ENCODE measurements at regions not wholly inside any gene's neighbourhood (a gene's known extent, or its start where the extent isn't known, plus 50 kb on each side); places are given as distances from the start of the nearest gene placed in this dataset.
"Not testable (repeated sequence)": the region's sequence is repeated elsewhere in the genome, so short reads cannot be mapped to it uniquely, and the experiment has no call there.

- no peak overlapping the region for H3K27ac ChIP-seq (ENCODE audit: low read length)
- H3K27me3 ChIP-seq (ENCODE audit: control insufficient read depth in 1 of 2, insufficient read depth in 2 of 2, low read length in 2 of 2) = peaks cover 0 to 6% of the 10 kb centered on the region in 2 donors
- no peaks in the 10 kb centered on the region for H3K36me3 ChIP-seq (ENCODE audit: control insufficient read depth in 2 of 2, insufficient read depth in 2 of 2, low read length in 2 of 2)
- no peak overlapping the region for H3K4me3 ChIP-seq (ENCODE audit: low read length in 2 of 2)
- no peaks in the 10 kb centered on the region for H3K4me1 ChIP-seq (ENCODE audit: control insufficient read depth, insufficient read depth, low read length)
- H3K9ac ChIP-seq (ENCODE audit: low read length in 2 of 2) = no peak overlapping the region
- H3K9me3 ChIP-seq (ENCODE audit: control insufficient read depth in 2 of 2, low read length in 2 of 2) = no peaks in the 10 kb centered on the region
Measured at GRCh38 chr9:34797367-34797766, 87.4 kb upstream of the CCL21 start.

- Histone ChIP-seq H3K4me3 (ENCODE audit: low read length in 2 of 2) (no peak overlapping the region), H3K4me1 (ENCODE audit: control insufficient read depth, insufficient read depth, low read length) (no peaks in the 10 kb centered on the region), H3K9ac (ENCODE audit: low read length in 2 of 2) (no peak overlapping the region), H3K27me3 (ENCODE audit: control insufficient read depth in 1 of 2, insufficient read depth in 2 of 2, low read length in 2 of 2) (peaks cover 0 to 6% of the 10 kb centered on the region in 2 donors), H3K36me3 (ENCODE audit: control insufficient read depth in 2 of 2, insufficient read depth in 2 of 2, low read length in 2 of 2) (no peaks in the 10 kb centered on the region), H3K9me3 (ENCODE audit: control insufficient read depth in 2 of 2, low read length in 2 of 2) (no peaks in the 10 kb centered on the region), H3K27ac (ENCODE audit: low read length) (no peak overlapping the region)
Measured at GRCh38 chr9:34796924-34797323, 87.0 kb upstream of the CCL21 start.

GRCh38 chr9:34793428-34793827 lies 83.5 kb upstream of the CCL21 start:
- no peaks in the 10 kb centered on the region for H3K36me3 ChIP-seq (ENCODE audit: control insufficient read depth in 2 of 2, insufficient read depth in 2 of 2, low read length in 2 of 2)
- peaks cover under 1 to 6% of the 10 kb centered on the region in 2 donors for H3K27me3 ChIP-seq (ENCODE audit: control insufficient read depth in 1 of 2, insufficient read depth in 2 of 2, low read length in 2 of 2)
- H3K27ac ChIP-seq (ENCODE audit: low read length) = no peak overlapping the region
- no peak overlapping the region for H3K4me3 ChIP-seq (ENCODE audit: low read length in 2 of 2)
- no peaks in the 10 kb centered on the region for H3K9me3 ChIP-seq (ENCODE audit: control insufficient read depth in 2 of 2, low read length in 2 of 2)
- no peak overlapping the region for H3K9ac ChIP-seq (ENCODE audit: low read length in 2 of 2)
- H3K4me1 ChIP-seq (ENCODE audit: control insufficient read depth, insufficient read depth, low read length) = no peaks in the 10 kb centered on the region

GRCh38 chr9:34783951-34784487 lies 74.1 kb upstream of the CCL21 start:
- no peaks in the 10 kb centered on the region for H3K4me1 ChIP-seq (ENCODE audit: control insufficient read depth, insufficient read depth, low read length)
- no peaks in the 10 kb centered on the region for H3K9me3 ChIP-seq (ENCODE audit: control insufficient read depth in 2 of 2, low read length in 2 of 2)
- H3K36me3 ChIP-seq (ENCODE audit: control insufficient read depth in 2 of 2, insufficient read depth in 2 of 2, low read length in 2 of 2) = no peaks in the 10 kb centered on the region
- no peak overlapping the region for H3K4me3 ChIP-seq (ENCODE audit: low read length in 2 of 2)
- H3K27ac ChIP-seq (ENCODE audit: low read length) = no peak overlapping the region
- H3K27me3 ChIP-seq (ENCODE audit: control insufficient read depth in 1 of 2, insufficient read depth in 2 of 2, low read length in 2 of 2) = peaks cover 0 to 3% of the 10 kb centered on the region in 2 donors
- no peak overlapping the region for H3K9ac ChIP-seq (ENCODE audit: low read length in 2 of 2)

- H3K27ac ChIP-seq (ENCODE audit: low read length) = no peak overlapping the region
- no peaks in the 10 kb centered on the region for H3K4me1 ChIP-seq (ENCODE audit: control insufficient read depth, insufficient read depth, low read length)
- no peak overlapping the region for H3K9ac ChIP-seq (ENCODE audit: low read length in 2 of 2)
Measured at GRCh38 chr9:34782372-34782771, 72.4 kb upstream of the CCL21 start.

GRCh38 chr9:34777666-34778065 lies 67.7 kb upstream of the CCL21 start:
- H3K36me3 ChIP-seq (ENCODE audit: control insufficient read depth in 2 of 2, insufficient read depth in 2 of 2, low read length in 2 of 2) = no peaks in the 10 kb centered on the region
- no peaks in the 10 kb centered on the region for H3K4me1 ChIP-seq (ENCODE audit: control insufficient read depth, insufficient read depth, low read length)
- H3K27ac ChIP-seq (ENCODE audit: low read length) = no peak overlapping the region
- no peak overlapping the region for H3K9ac ChIP-seq (ENCODE audit: low read length in 2 of 2)
- H3K27me3 ChIP-seq (ENCODE audit: control insufficient read depth in 1 of 2, insufficient read depth in 2 of 2, low read length in 2 of 2) = no peaks in the 10 kb centered on the region
- no peak overlapping the region for H3K4me3 ChIP-seq (ENCODE audit: low read length in 2 of 2)
- no peaks in the 10 kb centered on the region for H3K9me3 ChIP-seq (ENCODE audit: control insufficient read depth in 2 of 2, low read length in 2 of 2)

More at GRCh38 chr9:34782372-34782771, 72.4 kb upstream of the CCL21 start:
- Histone ChIP-seq H3K4me3 (ENCODE audit: low read length in 2 of 2) (no peak overlapping the region), H3K36me3 (ENCODE audit: control insufficient read depth in 2 of 2, insufficient read depth in 2 of 2, low read length in 2 of 2) (no peaks in the 10 kb centered on the region), H3K9me3 (ENCODE audit: control insufficient read depth in 2 of 2, low read length in 2 of 2) (no peaks in the 10 kb centered on the region), H3K27me3 (ENCODE audit: control insufficient read depth in 1 of 2, insufficient read depth in 2 of 2, low read length in 2 of 2) (no peaks in the 10 kb centered on the region)

- Histone ChIP-seq H3K36me3 (ENCODE audit: control insufficient read depth in 2 of 2, insufficient read depth in 2 of 2, low read length in 2 of 2) (no peaks in the 10 kb centered on the region), H3K4me3 (ENCODE audit: low read length in 2 of 2) (no peak overlapping the region)
Measured at GRCh38 chr9:34773955-34774354, 64.0 kb upstream of the CCL21 start.

GRCh38 chr9:34773306-34773910 lies 63.5 kb upstream of the CCL21 start:
- Histone ChIP-seq H3K27me3 (ENCODE audit: control insufficient read depth in 1 of 2, insufficient read depth in 2 of 2, low read length in 2 of 2) (no peaks in the 10 kb centered on the region), H3K9me3 (ENCODE audit: control insufficient read depth in 2 of 2, low read length in 2 of 2) (no peaks in the 10 kb centered on the region), H3K4me3 (ENCODE audit: low read length in 2 of 2) (no peak overlapping the region), H3K27ac (ENCODE audit: low read length) (no peak overlapping the region), H3K36me3 (ENCODE audit: control insufficient read depth in 2 of 2, insufficient read depth in 2 of 2, low read length in 2 of 2) (no peaks in the 10 kb centered on the region), H3K4me1 (ENCODE audit: control insufficient read depth, insufficient read depth, low read length) (no peaks in the 10 kb centered on the region), H3K9ac (ENCODE audit: low read length in 2 of 2) (no peak overlapping the region)

More at GRCh38 chr9:34773955-34774354, 64.0 kb upstream of the CCL21 start:
- Histone ChIP-seq H3K9ac (ENCODE audit: low read length in 2 of 2) (no peak overlapping the region), H3K27me3 (ENCODE audit: control insufficient read depth in 1 of 2, insufficient read depth in 2 of 2, low read length in 2 of 2) (no peaks in the 10 kb centered on the region), H3K4me1 (ENCODE audit: control insufficient read depth, insufficient read depth, low read length) (no peaks in the 10 kb centered on the region), H3K9me3 (ENCODE audit: control insufficient read depth in 2 of 2, low read length in 2 of 2) (no peaks in the 10 kb centered on the region), H3K27ac (ENCODE audit: low read length) (no peak overlapping the region)

- Histone ChIP-seq H3K4me3 (ENCODE audit: low read length in 2 of 2) (no peak overlapping the region), H3K9me3 (ENCODE audit: control insufficient read depth in 2 of 2, low read length in 2 of 2) (no peaks in the 10 kb centered on the region), H3K27me3 (ENCODE audit: control insufficient read depth in 1 of 2, insufficient read depth in 2 of 2, low read length in 2 of 2) (no peaks in the 10 kb centered on the region)
Measured at GRCh38 chr9:34771007-34771406, 61.1 kb upstream of the CCL21 start.

GRCh38 chr9:34767087-34767486 lies 57.2 kb upstream of the CCL21 start:
- not testable (repeated sequence) for H3K4me3 ChIP-seq (ENCODE audit: low read length in 2 of 2); H3K36me3 ChIP-seq (ENCODE audit: control insufficient read depth in 2 of 2, insufficient read depth in 2 of 2, low read length in 2 of 2); H3K9ac ChIP-seq (ENCODE audit: low read length in 2 of 2); H3K27me3 ChIP-seq (ENCODE audit: control insufficient read depth in 1 of 2, insufficient read depth in 2 of 2, low read length in 2 of 2); H3K27ac ChIP-seq (ENCODE audit: low read length); H3K9me3 ChIP-seq (ENCODE audit: control insufficient read depth in 2 of 2, low read length in 2 of 2); H3K4me1 ChIP-seq (ENCODE audit: control insufficient read depth, insufficient read depth, low read length)

More at GRCh38 chr9:34771007-34771406, 61.1 kb upstream of the CCL21 start:
- Histone ChIP-seq H3K9ac (ENCODE audit: low read length in 2 of 2) (no peak overlapping the region), H3K27ac (ENCODE audit: low read length) (no peak overlapping the region), H3K36me3 (ENCODE audit: control insufficient read depth in 2 of 2, insufficient read depth in 2 of 2, low read length in 2 of 2) (no peaks in the 10 kb centered on the region), H3K4me1 (ENCODE audit: control insufficient read depth, insufficient read depth, low read length) (no peaks in the 10 kb centered on the region)

GRCh38 chr9:34760196-34761040 lies 50.5 kb upstream of the CCL21 start:
- H3K9ac ChIP-seq (ENCODE audit: low read length in 2 of 2); H3K27me3 ChIP-seq (ENCODE audit: control insufficient read depth in 1 of 2, insufficient read depth in 2 of 2, low read length in 2 of 2); H3K36me3 ChIP-seq (ENCODE audit: control insufficient read depth in 2 of 2, insufficient read depth in 2 of 2, low read length in 2 of 2); H3K4me3 ChIP-seq (ENCODE audit: low read length in 2 of 2); H3K4me1 ChIP-seq (ENCODE audit: control insufficient read depth, insufficient read depth, low read length); H3K27ac ChIP-seq (ENCODE audit: low read length); H3K9me3 ChIP-seq (ENCODE audit: control insufficient read depth in 2 of 2, low read length in 2 of 2): not testable (repeated sequence)
